ENCODE measurements at regions not wholly inside any gene's neighbourhood (a gene's known extent, or its start where the extent isn't known, plus 50 kb on each side); places are given as distances from the start of the nearest gene placed in this dataset.

DNA sequence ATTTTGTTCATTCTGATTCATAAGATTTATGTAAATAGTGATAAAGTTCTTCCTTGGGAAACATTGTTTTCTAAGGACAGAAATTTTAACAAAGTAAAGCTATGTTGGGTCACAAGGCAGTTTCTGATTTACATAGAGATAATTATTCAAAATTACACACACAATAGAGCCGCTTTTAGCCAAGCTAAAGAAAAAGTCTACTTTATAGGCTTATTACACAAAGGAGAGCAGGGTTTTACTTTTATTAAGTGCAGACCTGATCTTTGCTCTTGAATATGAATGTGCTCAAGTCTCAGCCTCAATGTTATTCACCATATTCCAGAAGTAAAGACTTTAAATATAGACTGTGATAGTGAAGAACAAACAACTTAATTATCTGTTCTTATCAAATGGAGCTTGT is 787.8 kb upstream of the LINC00305 start:
- no peak for TF ChIP-seq EZH2phosphoT487 (conservative IDR thresholded peaks at IDR 0.05; ENCODE audit: low read length)
- TF ChIP-seq, protein P1, sequence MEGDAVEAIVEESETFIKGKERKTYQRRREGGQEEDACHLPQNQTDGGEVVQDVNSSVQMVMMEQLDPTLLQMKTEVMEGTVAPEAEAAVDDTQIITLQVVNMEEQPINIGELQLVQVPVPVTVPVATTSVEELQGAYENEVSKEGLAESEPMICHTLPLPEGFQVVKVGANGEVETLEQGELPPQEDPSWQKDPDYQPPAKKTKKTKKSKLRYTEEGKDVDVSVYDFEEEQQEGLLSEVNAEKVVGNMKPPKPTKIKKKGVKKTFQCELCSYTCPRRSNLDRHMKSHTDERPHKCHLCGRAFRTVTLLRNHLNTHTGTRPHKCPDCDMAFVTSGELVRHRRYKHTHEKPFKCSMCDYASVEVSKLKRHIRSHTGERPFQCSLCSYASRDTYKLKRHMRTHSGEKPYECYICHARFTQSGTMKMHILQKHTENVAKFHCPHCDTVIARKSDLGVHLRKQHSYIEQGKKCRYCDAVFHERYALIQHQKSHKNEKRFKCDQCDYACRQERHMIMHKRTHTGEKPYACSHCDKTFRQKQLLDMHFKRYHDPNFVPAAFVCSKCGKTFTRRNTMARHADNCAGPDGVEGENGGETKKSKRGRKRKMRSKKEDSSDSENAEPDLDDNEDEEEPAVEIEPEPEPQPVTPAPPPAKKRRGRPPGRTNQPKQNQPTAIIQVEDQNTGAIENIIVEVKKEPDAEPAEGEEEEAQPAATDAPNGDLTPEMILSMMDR (IDR thresholded peaks at IDR 0.05; ENCODE audit: insufficient read depth, low read length, poor library complexity, severe bottlenecking), result no peak

All from SU-DHL-6 (cell line).